Breast epithelium (tissue), 4 donors: ENCODE measurements at regions not wholly inside any gene's neighbourhood (a gene's known extent, or its start where the extent isn't known, plus 50 kb on each side); places are given as distances from the start of the nearest gene placed in this dataset.
A peak's percentile ranks its signal among the peaks of the same experiment; 100 is the strongest.

Experiments used
- DNase-seq, 2 donors: peaks; one replicate each; pipeline ENCODE4 v3.0.0-alpha.2; 2019; ENCODE audit warnings: low spot score in 2 of 2
- H3K27ac ChIP-seq, 2 donors: fragments of 200-600 bp; sonication (generic) in 1 of 2; one replicate each; pipeline ENCODE4 v1.5.1; 2016 to 2019; ENCODE audit warnings: mild to moderate bottlenecking in 1 of 2
- H3K27me3 ChIP-seq, 2 donors: fragments of 200-600 bp; sonication (generic) in 1 of 2; one replicate each; pipeline versions ENCODE4 v1.5.1 to v1.6.0; 2017 to 2019; ENCODE audit warnings: control low read depth in 1 of 2, mild to moderate bottlenecking in 1 of 2
- H3K36me3 ChIP-seq: fragments of 200-600 bp; one replicate; pipeline ENCODE4 v1.5.1; 2019
- H3K4me1 ChIP-seq, 2 donors: fragments of 200-600 bp; sonication (generic); one replicate each; pipeline ENCODE4 v1.5.1; 2016 to 2019; ENCODE audit warnings: control low read depth in 1 of 2
- H3K4me3 ChIP-seq, 3 donors: fragments of 200-600 bp; sonication (generic); 1 replicate in 2 of 3; 2 replicates in 1 of 3; pipeline ENCODE4 v1.5.1; 2016 to 2019; ENCODE audit warnings: mild to moderate bottlenecking in 3 of 3, moderate library complexity in 2 of 3
- H3K9me3 ChIP-seq, 2 donors: fragments of 200-600 bp; sonication (generic) in 1 of 2; one replicate each; pipeline ENCODE4 v1.5.1; 2016 to 2019; ENCODE audit warnings: control low read depth in 1 of 2
- POLR2A ChIP-seq: fragments of 450-650 bp; IDR thresholded peaks from one replicate; pipeline ENCODE4 v1.6.1; 2016; ENCODE audit warnings: antibody characterized with exemption, mild to moderate bottlenecking, moderate library complexity
- POLR2AphosphoS5 ChIP-seq, 3 donors: sonication (generic); formaldehyde crosslinking; IDR thresholded peaks; one replicate each; pipeline ENCODE4 v1.6.1; 2017; ENCODE audit warnings: antibody characterized with exemption in 3 of 3
- intact Hi-C: fragments of 100-400 bp; cut with DNase I; formaldehyde crosslinking; loops from one replicate; pipeline ENCODE4 v1.15.1; 2023; ENCODE audit warnings: low total_unique reads
- TF ChIP-seq, protein P1 (sequence below), 3 donors: fragments of 450-650 bp; IDR thresholded peaks; one replicate each; pipeline ENCODE4 v1.5.1; 2016 to 2017; ENCODE audit warnings: antibody characterized with exemption in 3 of 3, mild to moderate bottlenecking in 3 of 3, moderate library complexity in 3 of 3

DNA sequence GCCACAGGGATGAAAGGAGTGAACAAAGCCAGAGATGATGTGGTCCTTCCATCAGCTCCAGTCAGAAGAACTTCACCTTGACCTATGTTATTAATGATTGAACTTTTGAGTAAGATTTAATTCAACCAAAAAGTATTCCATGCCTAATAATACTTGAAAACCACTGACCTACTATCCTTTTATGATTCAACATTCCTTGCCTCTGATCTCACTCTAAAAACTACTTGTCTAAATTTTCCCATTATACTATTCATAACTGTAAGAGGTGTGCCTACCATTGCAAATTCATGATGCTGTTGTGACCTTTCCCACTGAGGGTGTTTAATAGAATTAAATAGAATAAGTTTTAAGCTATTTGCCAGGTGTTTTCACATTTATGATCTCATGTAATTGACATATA, 164.7 kb upstream of the GUCY1A2 start:
- Histone ChIP-seq H3K4me3 (no peak overlapping the region), H3K27me3 (no peaks in the 10 kb centered on the region), H3K27ac (no peak overlapping the region), H3K36me3 (no peaks in the 10 kb centered on the region), H3K9me3 (peaks cover 0 to 4% of the 10 kb centered on the region in 2 donors), H3K4me1 (no peaks in the 10 kb centered on the region)
- intact Hi-C loops, result no loop called here
- TF ChIP-seq POLR2AphosphoS5 (IDR thresholded peaks at IDR 0.05) (no peak), POLR2A (no peak)
- TF ChIP-seq, protein P1, sequence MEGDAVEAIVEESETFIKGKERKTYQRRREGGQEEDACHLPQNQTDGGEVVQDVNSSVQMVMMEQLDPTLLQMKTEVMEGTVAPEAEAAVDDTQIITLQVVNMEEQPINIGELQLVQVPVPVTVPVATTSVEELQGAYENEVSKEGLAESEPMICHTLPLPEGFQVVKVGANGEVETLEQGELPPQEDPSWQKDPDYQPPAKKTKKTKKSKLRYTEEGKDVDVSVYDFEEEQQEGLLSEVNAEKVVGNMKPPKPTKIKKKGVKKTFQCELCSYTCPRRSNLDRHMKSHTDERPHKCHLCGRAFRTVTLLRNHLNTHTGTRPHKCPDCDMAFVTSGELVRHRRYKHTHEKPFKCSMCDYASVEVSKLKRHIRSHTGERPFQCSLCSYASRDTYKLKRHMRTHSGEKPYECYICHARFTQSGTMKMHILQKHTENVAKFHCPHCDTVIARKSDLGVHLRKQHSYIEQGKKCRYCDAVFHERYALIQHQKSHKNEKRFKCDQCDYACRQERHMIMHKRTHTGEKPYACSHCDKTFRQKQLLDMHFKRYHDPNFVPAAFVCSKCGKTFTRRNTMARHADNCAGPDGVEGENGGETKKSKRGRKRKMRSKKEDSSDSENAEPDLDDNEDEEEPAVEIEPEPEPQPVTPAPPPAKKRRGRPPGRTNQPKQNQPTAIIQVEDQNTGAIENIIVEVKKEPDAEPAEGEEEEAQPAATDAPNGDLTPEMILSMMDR (IDR thresholded peaks at IDR 0.05), result no peak
- no peak for DNase-seq

DNA sequence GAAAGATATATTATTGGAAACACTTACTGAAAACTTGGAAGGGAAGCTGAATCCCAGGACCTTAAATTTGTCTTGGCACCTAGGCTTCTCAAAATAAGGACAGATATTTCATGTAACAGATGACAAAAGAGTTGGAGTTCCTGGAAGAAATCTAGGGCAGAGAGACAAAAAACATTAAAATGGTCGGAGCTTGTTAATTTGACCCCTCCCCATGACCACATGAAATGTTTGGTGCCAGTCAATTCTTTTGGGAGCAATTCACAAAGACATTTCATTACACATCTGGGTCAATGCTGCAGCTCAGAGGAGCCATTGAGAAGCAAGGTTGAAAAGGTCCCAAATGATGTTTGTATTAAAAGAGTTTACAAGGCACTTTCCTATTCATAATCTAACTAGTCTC, 162.0 kb upstream of the GUCY1A2 start:
- intact Hi-C loops, result no loop called here
- TF ChIP-seq, protein P1 (IDR thresholded peaks at IDR 0.05), result no peak
- TF ChIP-seq POLR2A (no peak), POLR2AphosphoS5 (IDR thresholded peaks at IDR 0.05) (no peak)
- Histone ChIP-seq H3K27ac (no peak overlapping the region), H3K4me3 (no peak overlapping the region), H3K27me3 (no peaks in the 10 kb centered on the region), H3K9me3 (peaks cover 0 to 4% of the 10 kb centered on the region in 2 donors), H3K36me3 (no peaks in the 10 kb centered on the region), H3K4me1 (no peaks in the 10 kb centered on the region)
- no peak for DNase-seq

DNA sequence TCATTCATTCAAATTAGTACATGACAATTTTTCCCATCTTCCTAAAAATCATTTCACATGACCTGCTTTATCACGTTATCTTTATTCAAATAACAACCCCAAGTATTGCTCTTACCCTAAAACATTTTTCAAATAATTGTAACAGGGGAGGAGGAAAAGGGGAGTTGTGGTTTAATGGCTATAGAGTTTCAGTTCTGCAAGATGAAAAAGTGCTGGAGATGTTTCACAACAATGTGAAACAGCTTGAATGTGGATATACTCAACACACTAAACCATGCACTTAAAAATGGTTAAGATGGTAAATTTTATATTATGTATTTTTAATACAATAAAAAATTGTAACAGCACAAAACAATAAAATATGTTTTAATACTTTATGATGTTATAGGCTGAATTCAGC, 161.6 kb upstream of the GUCY1A2 start:
- Histone ChIP-seq H3K27me3 (no peaks in the 10 kb centered on the region), H3K4me3 (no peak overlapping the region), H3K36me3 (no peaks in the 10 kb centered on the region), H3K27ac (no peak overlapping the region), H3K9me3 (peaks cover 0 to 4% of the 10 kb centered on the region in 2 donors), H3K4me1 (no peaks in the 10 kb centered on the region)
- intact Hi-C loops, result no loop called here
- TF ChIP-seq POLR2A (no peak), POLR2AphosphoS5 (IDR thresholded peaks at IDR 0.05) (no peak)
- TF ChIP-seq, protein P1 (IDR thresholded peaks at IDR 0.05), result no peak
- no peak for DNase-seq

DNA sequence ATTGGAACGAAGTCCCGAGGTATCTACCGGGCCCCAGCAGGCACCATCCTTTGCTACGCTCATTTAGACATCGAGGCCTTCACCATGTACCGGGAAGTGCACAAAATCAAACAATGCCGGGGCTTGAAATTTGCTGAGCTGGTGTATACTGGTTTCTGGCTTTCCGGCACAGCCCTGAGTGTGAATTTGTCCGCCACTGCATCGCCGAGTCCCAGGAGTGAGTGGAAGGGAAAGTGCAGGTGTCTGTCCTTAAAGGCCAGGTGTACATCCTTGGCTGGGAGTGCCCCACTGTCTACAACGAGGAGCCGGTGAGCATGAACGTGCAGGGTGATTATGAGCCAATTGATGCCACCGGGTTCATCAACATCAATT, 158.8 kb upstream of the GUCY1A2 start:
- intact Hi-C loops, result no loop called here
- Histone ChIP-seq H3K4me1 (no peaks in the 10 kb centered on the region), H3K36me3 (no peaks in the 10 kb centered on the region), H3K27ac (no peak overlapping the region), H3K4me3 (no peak overlapping the region), H3K27me3 (no peaks in the 10 kb centered on the region), H3K9me3 (peaks cover 0 to 4% of the 10 kb centered on the region in 2 donors)
- TF ChIP-seq POLR2AphosphoS5 (IDR thresholded peaks at IDR 0.05) (no peak), POLR2A (no peak)
- TF ChIP-seq, protein P1 (IDR thresholded peaks at IDR 0.05), result no peak
- no peak for DNase-seq

DNA sequence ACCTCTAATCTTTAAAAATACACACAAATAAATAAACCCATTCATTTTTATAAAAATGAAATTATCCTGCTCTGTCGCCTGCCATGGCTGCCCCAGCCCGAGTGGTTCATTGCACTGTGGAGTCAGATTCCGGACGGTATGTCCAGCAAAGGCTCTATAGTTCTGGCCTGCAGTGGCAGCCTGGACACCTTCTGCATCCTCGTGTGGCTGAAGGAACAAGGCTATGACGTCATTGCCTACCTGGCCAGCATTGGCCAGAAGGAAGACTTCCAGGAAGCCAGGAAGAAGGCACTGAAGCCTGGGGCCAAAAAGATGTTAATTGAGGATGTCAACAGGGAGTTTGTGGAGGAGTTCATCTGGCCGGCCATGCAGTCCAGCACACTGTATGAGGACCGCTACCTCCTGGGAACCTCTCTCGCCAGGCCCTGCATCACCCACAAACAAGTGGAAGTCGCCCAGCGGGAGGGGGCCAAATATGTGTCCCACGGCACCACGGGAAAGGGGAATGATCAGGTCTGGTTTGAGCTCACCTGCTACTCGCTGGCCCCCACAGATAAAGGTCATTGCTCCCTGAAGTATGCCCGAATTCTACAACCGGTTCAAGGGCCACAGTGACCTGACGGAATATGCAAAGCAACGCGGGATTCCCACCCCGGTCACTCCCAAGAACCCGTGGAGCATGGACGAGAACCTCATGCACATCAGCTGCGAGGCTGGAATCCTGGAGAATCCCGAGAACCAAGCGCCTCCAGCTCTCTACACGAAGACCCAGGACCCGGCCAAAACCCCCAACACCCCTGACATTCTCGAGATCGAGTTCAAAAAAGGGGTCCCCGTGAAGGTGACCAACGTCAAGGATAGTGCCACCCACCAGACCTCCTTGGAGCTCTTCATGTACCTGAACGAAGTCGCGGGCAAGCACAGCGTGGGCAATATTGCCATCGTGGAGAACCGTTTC, 158.2 kb upstream of the GUCY1A2 start:
- H3K36me3 ChIP-seq, result no peaks in the 10 kb centered on the region
- no peaks in the 10 kb centered on the region for H3K27me3 ChIP-seq
- no peak overlapping the region for H3K27ac ChIP-seq
- no peak overlapping the region for H3K4me3 ChIP-seq
- peaks cover 0 to 4% of the 10 kb centered on the region in 2 donors for H3K9me3 ChIP-seq
- intact Hi-C loops, result no loop called here
- peak in 1 of 2 donors; percentile 49 for DNase-seq
- TF ChIP-seq POLR2A, result no peak
- TF ChIP-seq POLR2AphosphoS5 (IDR thresholded peaks at IDR 0.05), result no peak
- TF ChIP-seq, protein P1 (IDR thresholded peaks at IDR 0.05), result no peak
- H3K4me1 ChIP-seq, result no peaks in the 10 kb centered on the region
